ENCODE measurements at regions not wholly inside any gene's neighbourhood (a gene's known extent, or its start where the extent isn't known, plus 50 kb on each side); places are given as distances from the start of the nearest gene placed in this dataset.

DNA sequence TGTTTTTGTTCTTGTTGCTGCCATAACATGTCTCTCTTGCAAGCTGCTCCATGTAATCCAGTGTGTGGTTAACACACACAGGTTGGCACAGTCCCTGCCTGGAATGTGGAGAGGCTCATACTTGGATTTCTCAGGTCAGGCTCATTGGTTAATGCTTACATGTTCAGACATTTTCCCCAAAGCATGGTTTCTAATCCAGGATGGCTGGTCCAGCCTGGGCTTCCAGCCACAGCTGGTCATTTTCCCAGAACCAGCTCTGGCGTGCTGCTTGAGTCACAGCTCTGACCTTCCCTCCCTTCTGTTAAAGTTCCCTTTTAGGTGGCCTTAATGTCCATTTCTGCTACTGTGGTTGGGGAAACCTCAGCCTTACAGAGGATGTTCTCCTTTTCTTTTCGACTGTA is 294.3 kb downstream of the TAF11L14 start:
- H3K9me3 Mint-ChIP-seq (ENCODE audit: low read depth): peaks cover 6% of the 10 kb centered on the region
- no peak for DNase-seq (ENCODE audit: low spot score, unreplicated experiment)
- no peak overlapping the region for H3K27ac Mint-ChIP-seq
- H3K27me3 Mint-ChIP-seq: no peaks in the 10 kb centered on the region
- H3K4me3 Mint-ChIP-seq (ENCODE audit: low read depth): no peak overlapping the region
- TF ChIP-seq, protein P1, sequence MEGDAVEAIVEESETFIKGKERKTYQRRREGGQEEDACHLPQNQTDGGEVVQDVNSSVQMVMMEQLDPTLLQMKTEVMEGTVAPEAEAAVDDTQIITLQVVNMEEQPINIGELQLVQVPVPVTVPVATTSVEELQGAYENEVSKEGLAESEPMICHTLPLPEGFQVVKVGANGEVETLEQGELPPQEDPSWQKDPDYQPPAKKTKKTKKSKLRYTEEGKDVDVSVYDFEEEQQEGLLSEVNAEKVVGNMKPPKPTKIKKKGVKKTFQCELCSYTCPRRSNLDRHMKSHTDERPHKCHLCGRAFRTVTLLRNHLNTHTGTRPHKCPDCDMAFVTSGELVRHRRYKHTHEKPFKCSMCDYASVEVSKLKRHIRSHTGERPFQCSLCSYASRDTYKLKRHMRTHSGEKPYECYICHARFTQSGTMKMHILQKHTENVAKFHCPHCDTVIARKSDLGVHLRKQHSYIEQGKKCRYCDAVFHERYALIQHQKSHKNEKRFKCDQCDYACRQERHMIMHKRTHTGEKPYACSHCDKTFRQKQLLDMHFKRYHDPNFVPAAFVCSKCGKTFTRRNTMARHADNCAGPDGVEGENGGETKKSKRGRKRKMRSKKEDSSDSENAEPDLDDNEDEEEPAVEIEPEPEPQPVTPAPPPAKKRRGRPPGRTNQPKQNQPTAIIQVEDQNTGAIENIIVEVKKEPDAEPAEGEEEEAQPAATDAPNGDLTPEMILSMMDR (IDR thresholded peaks at IDR 0.05; ENCODE audit: unreplicated experiment): no peak
- H3K36me3 Mint-ChIP-seq (ENCODE audit: insufficient read depth): no peaks in the 10 kb centered on the region
- H3K4me1 Mint-ChIP-seq (ENCODE audit: low read depth): no peaks in the 10 kb centered on the region

DNA sequence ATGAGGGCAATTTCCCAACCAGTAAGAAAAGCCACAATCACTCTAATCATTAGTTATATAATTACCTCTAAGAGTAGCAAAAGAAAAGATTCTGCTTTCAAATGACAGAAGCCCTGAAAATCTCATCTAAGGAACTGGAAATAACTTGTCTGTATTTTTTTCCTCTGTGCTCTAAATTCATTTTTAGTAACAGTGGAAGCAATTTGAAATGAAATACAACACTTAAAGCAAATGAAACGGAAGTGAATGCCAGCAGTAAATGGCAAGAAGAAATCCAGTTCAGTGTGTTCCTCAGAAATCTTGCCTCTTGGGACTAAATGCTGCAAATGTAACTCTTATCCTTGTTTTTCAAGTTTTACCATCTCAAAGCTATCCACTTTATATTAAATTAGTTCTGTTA is 294.9 kb downstream of the TAF11L14 start:
- H3K9me3 Mint-ChIP-seq (ENCODE audit: low read depth): peaks cover 9% of the 10 kb centered on the region
- TF ChIP-seq, protein P1 (IDR thresholded peaks at IDR 0.05; ENCODE audit: unreplicated experiment): no peak
- no peaks in the 10 kb centered on the region for H3K27me3 Mint-ChIP-seq
- no peaks in the 10 kb centered on the region for H3K36me3 Mint-ChIP-seq (ENCODE audit: insufficient read depth)
- DNase-seq (ENCODE audit: low spot score, unreplicated experiment): no peak
- no peak overlapping the region for H3K27ac Mint-ChIP-seq
- no peak overlapping the region for H3K4me3 Mint-ChIP-seq (ENCODE audit: low read depth)
- H3K4me1 Mint-ChIP-seq (ENCODE audit: low read depth): no peaks in the 10 kb centered on the region

DNA sequence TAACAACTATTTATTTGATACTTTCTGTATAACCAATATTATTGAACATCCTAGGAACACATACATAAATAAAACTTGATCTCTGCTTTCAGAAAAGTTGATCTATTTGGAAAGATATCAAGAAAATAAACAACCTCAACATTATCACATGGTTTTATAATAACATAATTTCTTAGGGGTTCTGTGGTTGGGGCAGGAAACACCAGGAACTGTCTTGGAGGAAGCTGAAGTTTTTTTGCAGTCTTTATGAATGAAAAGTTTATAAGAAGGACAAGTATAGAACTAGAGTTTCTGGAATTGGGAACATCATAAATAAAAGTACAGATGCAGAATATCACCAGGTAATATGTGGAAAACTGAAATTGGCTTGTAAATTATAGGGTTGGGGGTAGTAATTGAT is 296.1 kb downstream of the TAF11L14 start:
- no peaks in the 10 kb centered on the region for H3K4me1 Mint-ChIP-seq (ENCODE audit: low read depth)
- no peak for DNase-seq (ENCODE audit: low spot score, unreplicated experiment)
- no peak overlapping the region for H3K4me3 Mint-ChIP-seq (ENCODE audit: low read depth)
- H3K27ac Mint-ChIP-seq: no peak overlapping the region
- H3K9me3 Mint-ChIP-seq (ENCODE audit: low read depth): peaks cover 16% of the 10 kb centered on the region
- TF ChIP-seq, protein P1 (IDR thresholded peaks at IDR 0.05; ENCODE audit: unreplicated experiment): no peak
- H3K27me3 Mint-ChIP-seq: no peaks in the 10 kb centered on the region
- no peaks in the 10 kb centered on the region for H3K36me3 Mint-ChIP-seq (ENCODE audit: insufficient read depth)

DNA sequence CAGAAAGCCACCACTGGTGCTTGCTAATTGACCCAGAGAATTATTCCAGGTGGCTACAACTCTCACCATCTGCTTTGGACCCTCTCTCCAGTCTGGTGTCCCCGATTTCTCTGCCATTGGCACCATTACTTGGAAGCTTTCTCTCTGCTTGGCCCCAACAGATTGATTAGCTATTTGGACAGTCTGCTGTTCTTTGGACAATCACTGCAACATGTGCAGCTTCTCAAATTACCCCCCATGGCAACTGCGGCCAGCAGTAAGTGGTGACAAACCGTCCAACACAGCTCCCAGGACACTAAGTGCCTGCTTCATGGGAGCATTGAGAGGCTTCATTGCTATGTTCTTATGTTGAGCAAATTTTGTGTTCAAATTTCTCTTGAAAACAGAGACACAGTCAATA is 309.8 kb downstream of the TAF11L14 start:
- H3K4me3 Mint-ChIP-seq (ENCODE audit: low read depth): no peak overlapping the region
- no peaks in the 10 kb centered on the region for H3K27me3 Mint-ChIP-seq
- TF ChIP-seq, protein P1 (IDR thresholded peaks at IDR 0.05; ENCODE audit: unreplicated experiment): no peak
- no peaks in the 10 kb centered on the region for H3K36me3 Mint-ChIP-seq (ENCODE audit: insufficient read depth)
- no peak for DNase-seq (ENCODE audit: low spot score, unreplicated experiment)
- H3K9me3 Mint-ChIP-seq (ENCODE audit: low read depth): peaks cover 5% of the 10 kb centered on the region
- no peak overlapping the region for H3K27ac Mint-ChIP-seq
- H3K4me1 Mint-ChIP-seq (ENCODE audit: low read depth): no peaks in the 10 kb centered on the region

DNA sequence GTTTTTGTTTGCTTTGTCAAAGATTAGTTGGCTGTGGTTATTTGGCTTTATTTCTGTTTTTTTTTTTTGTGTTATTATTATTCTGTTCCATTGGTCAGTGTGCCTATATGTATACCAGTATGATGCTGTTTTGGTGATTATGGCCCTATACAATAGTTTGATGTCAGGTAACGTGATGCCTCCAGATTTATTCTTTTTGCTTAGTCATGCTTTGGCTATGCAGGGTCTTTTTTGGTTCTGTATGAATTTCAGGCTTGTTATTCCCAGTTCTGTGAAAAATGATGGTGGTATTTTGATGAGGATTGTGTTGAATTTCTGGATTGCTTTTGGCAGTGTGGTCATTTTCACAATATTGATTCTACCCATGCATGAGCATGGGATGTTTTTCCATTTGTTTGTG is 312.8 kb downstream of the TAF11L14 start:
- H3K27me3 Mint-ChIP-seq: no peaks in the 10 kb centered on the region
- no peaks in the 10 kb centered on the region for H3K36me3 Mint-ChIP-seq (ENCODE audit: insufficient read depth)
- peaks cover 18% of the 10 kb centered on the region for H3K9me3 Mint-ChIP-seq (ENCODE audit: low read depth)
- TF ChIP-seq, protein P1 (IDR thresholded peaks at IDR 0.05; ENCODE audit: unreplicated experiment): no peak
- H3K27ac Mint-ChIP-seq: no peak overlapping the region
- peaks cover 2% of the 10 kb centered on the region for H3K4me1 Mint-ChIP-seq (ENCODE audit: low read depth)
- no peak overlapping the region for H3K4me3 Mint-ChIP-seq (ENCODE audit: low read depth)
- DNase-seq (ENCODE audit: low spot score, unreplicated experiment): no peak

Data from progenitor cell of endocrine pancreas (in vitro differentiated cells).